Psoas muscle (tissue), 7 donors: ENCODE measurements at regions not wholly inside any gene's neighbourhood (a gene's known extent, or its start where the extent isn't known, plus 50 kb on each side); places are given as distances from the start of the nearest gene placed in this dataset.

Experiments
- ATAC-seq, 4 donors: fragments of 200-7000 bp; cut with Tn5 transposase; one replicate each; pipeline ENCODE4 v1.9.1; 2020; ENCODE audit warnings: moderate library complexity in 3 of 4, mild to moderate bottlenecking in 2 of 4
- DNase-seq, 2 donors: peaks; one replicate each; pipeline ENCODE4 v3.0.0-alpha.2; 2020
- H3K27ac ChIP-seq: fragments of 200-600 bp; one replicate; pipeline ENCODE4 v1.8.0; 2022
- H3K27me3 ChIP-seq, 3 donors: fragments of 200-600 bp in 1 of 3; one replicate each; pipeline versions ENCODE4 v1.6.1 to v1.8.0; 2013 to 2022; ENCODE audit warnings: low read length in 2 of 3, mild to moderate bottlenecking in 2 of 3, moderate library complexity in 1 of 3; ENCODE audit not compliant: insufficient read depth in 3 of 3
- H3K36me3 ChIP-seq, 2 donors: fragments of 200-600 bp in 1 of 2; one replicate each; pipeline versions ENCODE4 v1.6.1 to v1.8.0; 2013 to 2022; ENCODE audit warnings: low read depth in 1 of 2, mild to moderate bottlenecking in 1 of 2, moderate library complexity in 1 of 2; ENCODE audit not compliant: insufficient read depth in 1 of 2
- H3K4me1 ChIP-seq: fragments of 200-600 bp; one replicate; pipeline ENCODE4 v1.8.0; 2022
- H3K4me3 ChIP-seq: fragments of 200-600 bp; one replicate; pipeline ENCODE4 v1.8.0; 2022; ENCODE audit warnings: mild to moderate bottlenecking
- H3K9me3 ChIP-seq: fragments of 200-600 bp; one replicate; pipeline ENCODE4 v1.8.0; 2022
- WGBS, 3 donors: extraction: QIAGEN DNeasy Blood & Tissue Kit; methylation state at CpG; one replicate each; pipeline versions ENCODE4 v1.1.6 to v1.1.7; 2013; 5-methylcytosine and 5-hydroxymethylcytosine counted together
- intact Hi-C, 2 donors: fragments of 100-400 bp; cut with DNase I; formaldehyde crosslinking; loops; one replicate each; pipeline versions ENCODE4 v1.11.0 to v1.14.2; 2022
- TF ChIP-seq, protein P1 (sequence below): fragments of 200-600 bp; IDR thresholded peaks from one replicate; pipeline ENCODE4 v1.8.0; 2022; ENCODE audit warnings: antibody characterized with exemption
- donor health status: healthy with polysubstance abuse.
- donor health status: DM: no; HTN: no; CAD: no; lungs with moderate emphysema.
- donor health status: Bipolar disorder and iron deficiency.
- donor health status: healthy.
- donor health status: DM: yes; HTN: yes; CAD: no.
- donor health status: DM: no; HTN: no; CAD: no.
- donor health status: DM: yes; HTN: yes; CAD: no.

DNA sequence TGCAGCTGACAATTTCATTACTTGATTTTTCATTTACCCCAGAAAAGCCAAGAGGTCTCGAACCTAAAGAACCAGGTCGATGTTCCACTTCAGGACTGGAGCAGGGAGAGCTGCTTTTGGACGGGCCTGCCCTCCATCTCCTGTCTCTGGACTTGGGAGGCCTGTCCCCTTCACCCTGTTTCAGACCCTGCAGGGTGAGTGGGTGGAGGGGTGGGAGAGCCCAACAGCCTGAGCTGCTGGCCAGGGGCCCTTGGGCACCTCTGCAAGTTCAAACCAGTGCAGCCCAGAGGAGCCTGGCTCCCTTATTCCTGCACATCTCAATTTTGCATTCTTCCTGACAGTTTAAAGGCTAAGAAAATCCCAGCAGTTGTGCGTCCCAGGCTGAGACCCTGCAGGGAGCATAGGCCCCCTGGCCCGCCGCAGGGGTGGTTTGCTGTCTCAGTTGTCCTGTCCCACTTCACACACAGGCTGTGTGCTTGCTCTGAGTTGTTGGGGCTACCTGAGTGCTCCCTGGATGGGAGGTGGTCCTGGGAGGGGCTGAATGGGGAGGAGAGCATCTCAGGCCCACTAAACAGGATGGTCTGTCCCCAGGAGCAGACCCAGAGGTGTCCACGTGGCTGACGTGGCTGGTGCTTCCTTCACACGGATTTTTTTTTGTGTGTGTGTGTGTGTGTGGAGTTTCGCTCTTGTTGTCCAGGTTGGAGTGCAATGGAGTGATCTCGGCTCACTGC, 443.7 kb downstream of the PTPRU start:
- ATAC-seq = no peak
- DNase-seq = no peak
- intact Hi-C loops = loop anchor here in 1 of 2 donors (10.0 kb wide), 1 partner anchor 165 kb away; no protein-coding TSS in a partner anchor
- TF ChIP-seq, protein P1, sequence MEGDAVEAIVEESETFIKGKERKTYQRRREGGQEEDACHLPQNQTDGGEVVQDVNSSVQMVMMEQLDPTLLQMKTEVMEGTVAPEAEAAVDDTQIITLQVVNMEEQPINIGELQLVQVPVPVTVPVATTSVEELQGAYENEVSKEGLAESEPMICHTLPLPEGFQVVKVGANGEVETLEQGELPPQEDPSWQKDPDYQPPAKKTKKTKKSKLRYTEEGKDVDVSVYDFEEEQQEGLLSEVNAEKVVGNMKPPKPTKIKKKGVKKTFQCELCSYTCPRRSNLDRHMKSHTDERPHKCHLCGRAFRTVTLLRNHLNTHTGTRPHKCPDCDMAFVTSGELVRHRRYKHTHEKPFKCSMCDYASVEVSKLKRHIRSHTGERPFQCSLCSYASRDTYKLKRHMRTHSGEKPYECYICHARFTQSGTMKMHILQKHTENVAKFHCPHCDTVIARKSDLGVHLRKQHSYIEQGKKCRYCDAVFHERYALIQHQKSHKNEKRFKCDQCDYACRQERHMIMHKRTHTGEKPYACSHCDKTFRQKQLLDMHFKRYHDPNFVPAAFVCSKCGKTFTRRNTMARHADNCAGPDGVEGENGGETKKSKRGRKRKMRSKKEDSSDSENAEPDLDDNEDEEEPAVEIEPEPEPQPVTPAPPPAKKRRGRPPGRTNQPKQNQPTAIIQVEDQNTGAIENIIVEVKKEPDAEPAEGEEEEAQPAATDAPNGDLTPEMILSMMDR = no peak
- Histone ChIP-seq H3K4me3 (no peak overlapping the region), H3K27me3 (peaks cover 0 to 13% (median 0%) of the 10 kb centered on the region in 3 donors), H3K9me3 (no peaks in the 10 kb centered on the region), H3K4me1 (no peaks in the 10 kb centered on the region), H3K36me3 (no peaks in the 10 kb centered on the region), H3K27ac (no peak overlapping the region)
- 94 to 97% (median 94%) methylated on average over 11 of the region's 11 CpGs for WGBS, 3 donors

DNA sequence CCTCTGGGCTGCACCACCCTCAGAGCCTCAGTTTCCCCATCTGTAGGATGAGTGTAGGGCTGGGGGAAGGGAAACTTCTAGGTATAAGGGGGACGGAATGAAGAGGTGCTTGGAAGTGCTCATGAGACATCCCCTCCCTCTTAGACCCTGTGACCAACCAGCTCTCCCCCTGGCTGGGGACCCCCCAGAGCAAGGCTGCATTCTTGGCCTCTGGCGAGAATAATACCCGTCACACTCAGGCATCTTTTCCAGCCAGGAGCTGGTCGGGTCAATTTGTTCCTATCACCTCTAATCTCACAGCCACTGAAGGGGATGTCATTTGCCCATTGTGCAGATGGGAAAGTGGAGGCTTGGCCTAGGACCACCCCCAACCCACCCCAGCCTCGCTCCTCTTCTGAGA, 443.0 kb downstream of the PTPRU start:
- ATAC-seq (no peak), DNase-seq (no peak)
- TF ChIP-seq, protein P1 = no peak
- H3K27me3 ChIP-seq = peaks cover 0 to 13% (median 0%) of the 10 kb centered on the region in 3 donors
- 92 to 93% (median 93%) methylated on average over 5 of the region's 5 CpGs for WGBS, 3 donors
- H3K9me3 ChIP-seq = no peaks in the 10 kb centered on the region
- no peak overlapping the region for H3K4me3 ChIP-seq
- intact Hi-C loops = no loop called here
- H3K36me3 ChIP-seq = no peaks in the 10 kb centered on the region
- H3K4me1 ChIP-seq = no peaks in the 10 kb centered on the region
- no peak overlapping the region for H3K27ac ChIP-seq

DNA sequence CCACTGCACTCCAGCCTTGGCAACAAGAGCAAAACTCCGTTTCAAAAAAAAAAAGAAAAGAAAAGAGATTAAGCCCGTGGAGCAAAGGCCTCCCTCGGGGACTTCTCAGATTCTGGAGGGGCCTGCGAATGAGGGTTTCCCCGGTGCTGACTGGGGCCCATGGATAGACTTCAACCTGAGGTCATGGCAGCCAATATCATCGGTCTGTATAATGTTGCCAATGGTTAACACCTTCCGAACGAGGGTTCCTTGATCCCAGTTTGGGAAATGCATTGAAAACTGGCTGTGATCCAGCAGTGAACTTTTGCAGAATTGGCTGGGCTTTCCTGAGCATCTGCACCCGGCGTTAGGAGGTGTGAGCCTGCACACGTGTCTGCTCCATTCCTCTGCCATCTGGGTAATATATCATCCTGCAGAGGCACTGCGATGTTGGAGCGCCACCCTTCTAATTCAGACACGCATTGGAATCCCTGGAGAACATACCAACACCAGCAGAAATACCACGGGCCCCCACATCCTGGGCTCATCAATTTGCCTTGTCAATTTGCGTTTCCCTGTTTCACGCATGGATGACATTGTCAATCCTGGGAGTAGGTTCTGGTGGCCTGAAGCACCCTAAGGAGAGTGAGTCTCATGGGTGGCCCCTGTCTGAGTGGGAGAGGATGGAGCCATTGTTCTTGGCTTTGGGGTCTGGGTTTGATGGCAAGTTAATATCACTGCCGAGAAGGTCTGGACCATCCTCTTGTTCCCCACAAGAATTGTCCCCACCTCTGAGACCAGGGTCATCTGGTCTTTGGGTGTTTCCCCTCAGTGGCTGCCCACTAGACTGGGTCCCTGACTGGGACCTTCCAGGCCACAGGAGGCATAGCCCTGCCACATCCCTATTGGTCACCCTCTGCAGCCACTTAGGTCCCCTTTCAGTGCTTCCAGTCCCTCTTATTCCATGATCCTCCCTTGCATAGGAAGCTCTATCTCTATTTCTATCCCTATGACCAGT, 441.0 kb downstream of the PTPRU start:
- no peak overlapping the region for H3K4me3 ChIP-seq
- H3K4me1 ChIP-seq = no peaks in the 10 kb centered on the region
- intact Hi-C loops = no loop called here
- no peaks in the 10 kb centered on the region for H3K27me3 ChIP-seq
- TF ChIP-seq, protein P1 = no peak
- H3K9me3 ChIP-seq = no peaks in the 10 kb centered on the region
- DNase-seq (no peak), ATAC-seq (no peak)
- H3K27ac ChIP-seq = no peak overlapping the region
- H3K36me3 ChIP-seq = no peaks in the 10 kb centered on the region
- 40 to 48% (median 45%) methylated on average over 18 of the region's 18 CpGs for WGBS, 3 donors

DNA sequence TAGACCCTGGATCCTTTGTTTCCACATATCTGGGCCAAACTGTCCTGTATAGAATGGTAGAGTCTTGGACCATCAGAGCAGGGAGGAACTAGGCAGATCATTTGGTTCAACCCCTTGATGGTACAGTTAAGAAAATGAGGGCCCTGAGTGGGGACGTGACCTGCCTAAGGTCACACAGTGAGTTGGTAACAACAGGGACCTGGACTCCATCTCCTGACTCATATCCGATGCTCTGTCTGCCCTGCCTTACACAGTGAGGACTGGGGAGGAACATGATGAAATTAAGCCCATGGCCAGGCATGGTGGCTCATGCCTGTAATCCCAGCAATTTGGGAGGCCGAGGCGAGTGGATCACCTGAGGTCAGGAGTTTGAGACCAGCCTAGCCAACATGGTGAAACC, 440.2 kb downstream of the PTPRU start:
- DNase-seq (no peak), ATAC-seq (no peak)
- no peaks in the 10 kb centered on the region for H3K4me1 ChIP-seq
- H3K36me3 ChIP-seq = no peaks in the 10 kb centered on the region
- intact Hi-C loops = no loop called here
- H3K9me3 ChIP-seq = no peaks in the 10 kb centered on the region
- TF ChIP-seq, protein P1 = no peak
- no peak overlapping the region for H3K27ac ChIP-seq
- H3K4me3 ChIP-seq = no peak overlapping the region
- 50 to 71% (median 68%) methylated on average over 4 of the region's 4 CpGs for WGBS, 3 donors
- H3K27me3 ChIP-seq = no peaks in the 10 kb centered on the region
